HCT116 (cell line): ENCODE measurements at regions not wholly inside any gene's neighbourhood (a gene's known extent, or its start where the extent isn't known, plus 50 kb on each side); places are given as distances from the start of the nearest gene placed in this dataset.

Source experiments
- ATAC-seq: fragments of 200-7000 bp; cut with Tn5 transposase; 2 replicates; pipeline ENCODE4 v1.9.1; 2020; ENCODE audit warnings: mild to moderate bottlenecking, moderate library complexity
- BruUV-seq: library from RNA; stranded (reverse); fragments of 400-500 nt; replicated peaks from 2 replicates; lab custom pipeline; 2021; lab: Mats Ljungman, UMichigan
- CTCF ChIA-PET: fragments of 300-600 bp; sonication (Branson Sonifier 250); formaldehyde crosslinking; loops from one replicate; lab custom pipeline; 2021; ENCODE audit warnings: antibody characterized with exemption; lab: Charles Lee
- POLR2A ChIA-PET: fragments of 300-600, 350-600 bp; sonication (Branson Sonifier 250); formaldehyde crosslinking; loops from one replicate; lab custom pipeline; 2021; ENCODE audit warnings: antibody characterized with exemption; lab: Charles Lee
- RAD21 ChIA-PET, 2 experiments: fragments of 300-600 bp; sonication (Branson Sonifier 250); formaldehyde crosslinking; loops; one replicate each; lab custom pipeline; 2023; ENCODE audit warnings: low total read pairs in 2 of 2; ENCODE audit not compliant: uncharacterized antibody in 2 of 2, unreplicated experiment in 2 of 2, low non-redundant PET in 1 of 2; lab: Charles Lee
- DNase-seq: peaks from one replicate; pipeline ENCODE4 v3.0.0-alpha.2; 2010; ENCODE audit warnings: low read depth, low spot score
- H2AFZ ChIP-seq: fragments of 200-600 bp; shearing (Covaris generic), sonication (generic); 2 replicates; pipeline ENCODE4 v1.6.1; 2017; ENCODE audit warnings: low read depth, mixed run types, mixed read lengths, antibody characterized with exemption, low read length; ENCODE audit not compliant: poor library complexity, severe bottlenecking
- H3K27ac ChIP-seq: 2 replicates; pipeline ENCODE4 v1.5.1; 2012; ENCODE audit warnings: low read depth, low read length
- H3K27me3 ChIP-seq: fragments of 200-600 bp; sonication (generic); 2 replicates; pipeline ENCODE4 v1.6.1; 2016; ENCODE audit warnings: mixed run types, low read length, mixed read lengths; ENCODE audit not compliant: insufficient read depth
- H3K36me3 ChIP-seq, 2 experiments: fragments of 200-500 bp in 1 of 2; fragments of 200-600 bp in 1 of 2; sonication (Bioruptor generic) in 1 of 2; sonication (generic) in 1 of 2; 2 replicates each; pipeline versions ENCODE4 v1.5.1 to v1.6.1; 2014 to 2016; ENCODE audit warnings: low read length in 2 of 2, inconsistent platforms in 1 of 2, mixed read lengths in 1 of 2, mixed run types in 1 of 2; ENCODE audit not compliant: insufficient read depth in 2 of 2, control insufficient read depth in 1 of 2
- H3K4me1 ChIP-seq, 2 experiments: fragments of 200-600 bp in 1 of 2; sonication (generic) in 1 of 2; 2 replicates each; pipeline versions ENCODE4 v1.5.1 to v1.6.1; 2012 to 2017; ENCODE audit warnings: low read length in 2 of 2, inconsistent platforms in 1 of 2, mild to moderate bottlenecking in 1 of 2, mixed read lengths in 1 of 2, mixed run types in 1 of 2, moderate library complexity in 1 of 2; ENCODE audit not compliant: insufficient read depth in 2 of 2, control insufficient read depth in 1 of 2
- H3K4me2 ChIP-seq: fragments of 200-600 bp; sonication (generic); 2 replicates; pipeline ENCODE4 v1.6.1; 2017; ENCODE audit warnings: mixed run types, low read length, mixed read lengths
- H3K4me3 ChIP-seq, 2 experiments: fragments of 200-600 bp in 1 of 2; sonication (generic) in 1 of 2; replicated peaks in 1 of 2; 2 replicates each; pipeline ENCODE4 v1.5.1; 2011 to 2016; ENCODE audit warnings: low read length in 2 of 2, control low read depth in 1 of 2, low read depth in 1 of 2, mild to moderate bottlenecking in 1 of 2, mixed read lengths in 1 of 2, mixed run types in 1 of 2
- H3K79me2 ChIP-seq: fragments of 200-600 bp; sonication (generic); 2 replicates; pipeline ENCODE4 v1.6.1; 2017; ENCODE audit warnings: mild to moderate bottlenecking, mixed run types, low read length, moderate library complexity, mixed read lengths; ENCODE audit not compliant: insufficient read depth
- H3K9ac ChIP-seq: fragments of 200-600 bp; sonication (generic); 2 replicates; pipeline ENCODE4 v1.6.1; 2016; ENCODE audit warnings: low read length, mixed read lengths
- H3K9me2 ChIP-seq: fragments of 200-600 bp; sonication (generic), shearing (Covaris generic); 2 replicates; pipeline ENCODE4 v1.6.1; 2017; ENCODE audit warnings: mixed run types, mild to moderate bottlenecking, moderate library complexity; ENCODE audit not compliant: insufficient read depth
- H3K9me3 ChIP-seq, 2 experiments: fragments of 200-500 bp in 1 of 2; fragments of 200-600 bp in 1 of 2; sonication (Bioruptor generic) in 1 of 2; sonication (generic) in 1 of 2; 2 replicates each; pipeline ENCODE4 v1.6.1; 2014 to 2017; ENCODE audit warnings: low read length in 2 of 2, mixed read lengths in 2 of 2, inconsistent platforms in 1 of 2, low read depth in 1 of 2, mild to moderate bottlenecking in 1 of 2, mixed run types in 1 of 2, moderate library complexity in 1 of 2; ENCODE audit not compliant: control insufficient read depth in 1 of 2, insufficient read depth in 1 of 2
- H4K20me1 ChIP-seq: fragments of 200-600 bp; sonication (generic), shearing (Covaris generic); 2 replicates; pipeline ENCODE4 v1.6.1; 2017; ENCODE audit warnings: mixed run types, mild to moderate bottlenecking, moderate library complexity; ENCODE audit not compliant: insufficient read depth
- ATF3 ChIP-seq: IDR thresholded peaks from 2 replicates; pipeline ENCODE4 v1.6.1; 2012
- CBX3 ChIP-seq: IDR thresholded peaks from 2 replicates; pipeline ENCODE4 v1.6.1; 2012; ENCODE audit warnings: low read depth
- ELF1 ChIP-seq: IDR thresholded peaks from 2 replicates; pipeline ENCODE4 v1.6.1; 2012; ENCODE audit warnings: low read depth, borderline replicate concordance
- EZH2 ChIP-seq: fragments of 200-600 bp; sonication (generic); IDR thresholded peaks from 2 replicates; pipeline ENCODE4 v1.6.1; 2017; ENCODE audit warnings: antibody characterized with exemption, mixed run types
- EZH2phosphoT487 ChIP-seq: fragments of 200-600 bp; IDR thresholded peaks from 2 replicates; pipeline ENCODE4 v1.6.1; 2018; ENCODE audit warnings: antibody characterized with exemption, borderline replicate concordance
- FOSL1 ChIP-seq: IDR thresholded peaks from 2 replicates; pipeline ENCODE4 v1.6.1; 2012; ENCODE audit warnings: low read depth
- POLR2A ChIP-seq: IDR thresholded peaks from 2 replicates; pipeline ENCODE4 v1.7.0; 2011; ENCODE audit warnings: borderline replicate concordance; ENCODE audit not compliant: insufficient read depth, insufficient read length; ENCODE audit errors: extremely low read depth
- POLR2AphosphoS5 ChIP-seq: IDR thresholded peaks from 2 replicates; pipeline ENCODE4 v1.6.1; 2011; ENCODE audit warnings: mild to moderate bottlenecking, low read depth, low read length, moderate library complexity
- RAD21 ChIP-seq: IDR thresholded peaks from 2 replicates; pipeline ENCODE4 v1.6.1; 2012; ENCODE audit warnings: low read depth, mild to moderate bottlenecking
- REST ChIP-seq: IDR thresholded peaks from 2 replicates; pipeline ENCODE4 v1.6.1; 2012; ENCODE audit warnings: low read depth
- SP1 ChIP-seq: IDR thresholded peaks from 2 replicates; pipeline ENCODE4 v1.6.1; 2012; ENCODE audit warnings: low read depth
- SRF ChIP-seq: IDR thresholded peaks from 2 replicates; pipeline ENCODE4 v1.6.1; 2012; ENCODE audit warnings: low read depth
- ZFX ChIP-seq: fragments of 450-650 bp; IDR thresholded peaks from 2 replicates; pipeline ENCODE4 v1.6.1; 2017
- intact Hi-C: fragments of 100-400 bp; cut with micrococcal nuclease; formaldehyde crosslinking; loops from 2 replicates; pipeline ENCODE4 v1.10.0; 2022

- no peak overlapping the region for H2AFZ ChIP-seq
- H3K79me2 ChIP-seq = no peaks in the 10 kb centered on the region
- DNase-seq (no peak), ATAC-seq (no peak)
- no TSS peak for BruUV-seq
- no peak overlapping the region for H3K27ac ChIP-seq
- no peaks in the 10 kb centered on the region for H3K27me3 ChIP-seq
- intact Hi-C loops = no loop called here
- ChIA-PET CTCF (no interaction called here), RAD21 (no interaction called here), POLR2A (no interaction called here)
- no peaks in the 10 kb centered on the region for H4K20me1 ChIP-seq
- H3K9me2 ChIP-seq = no peaks in the 10 kb centered on the region
- no peak overlapping the region for H3K4me3 ChIP-seq
- H3K9me3 ChIP-seq = no peaks in the 10 kb centered on the region
- H3K9ac ChIP-seq = no peak overlapping the region
- H3K4me2 ChIP-seq = no peak overlapping the region
- TF ChIP-seq POLR2AphosphoS5 = no peak
- TF ChIP-seq ELF1 = no peak
- TF ChIP-seq REST = no peak
- TF ChIP-seq EZH2phosphoT487 = no peak
- no peak for TF ChIP-seq RAD21
- TF ChIP-seq ATF3 = no peak
- no peak for TF ChIP-seq ZFX
- TF ChIP-seq FOSL1 = no peak
- no peak for TF ChIP-seq CBX3
- no peak for TF ChIP-seq SP1
- TF ChIP-seq SRF = no peak
- no peak for TF ChIP-seq POLR2A
- no peak for TF ChIP-seq EZH2
- H3K4me1 ChIP-seq = no peaks in the 10 kb centered on the region
- no peaks in the 10 kb centered on the region for H3K36me3 ChIP-seq
Measured at GRCh38 chr10:42996588-42996987, 80.3 kb upstream of the RET start.
